GM13977 (cell line): ENCODE measurements at regions not wholly inside any gene's neighbourhood (a gene's known extent, or its start where the extent isn't known, plus 50 kb on each side); places are given as distances from the start of the nearest gene placed in this dataset.

ENCODE experiments used
- DNase-seq: peaks from one replicate; pipeline ENCODE4 v3.0.0; 2012; ENCODE audit warnings: low spot score
- CTCF ChIP-seq: IDR thresholded peaks from 2 replicates; pipeline ENCODE4 v1.5.1; 2012; ENCODE audit warnings: mild to moderate bottlenecking, control low read depth; ENCODE audit not compliant: insufficient read depth; ENCODE audit errors: extremely low read depth, missing control alignments
- in situ Hi-C: fragments of 300-500 bp; cut with MboI; formaldehyde crosslinking; loops from one replicate; pipeline ENCODE4 v1.12.0; 2022; ENCODE audit warnings: low sequenced_read_pairs, low pct_unique_long_range_greater_than_20kb, mixed read lengths, inconsistent platforms; ENCODE audit not compliant: unreplicated experiment

GRCh38 chr10:57222129-57222528, 861.1 kb upstream of the ZWINT start:
- no peak for DNase-seq
- in situ Hi-C loops = no loop called here
- no peak for TF ChIP-seq CTCF

GRCh38 chr10:57221674-57222073, 860.6 kb upstream of the ZWINT start:
- in situ Hi-C loops = no loop called here

GRCh38 chr10:57218382-57218781, 857.3 kb upstream of the ZWINT start:
- no peak for TF ChIP-seq CTCF
- in situ Hi-C loops = no loop called here
- no peak for DNase-seq

More at GRCh38 chr10:57221674-57222073, 860.6 kb upstream of the ZWINT start:
- DNase-seq = no peak
- no peak for TF ChIP-seq CTCF

- TF ChIP-seq CTCF = no peak
- no peak for DNase-seq
- in situ Hi-C loops = no loop called here
Measured at GRCh38 chr10:57202356-57202755, 841.3 kb upstream of the ZWINT start.

DNA sequence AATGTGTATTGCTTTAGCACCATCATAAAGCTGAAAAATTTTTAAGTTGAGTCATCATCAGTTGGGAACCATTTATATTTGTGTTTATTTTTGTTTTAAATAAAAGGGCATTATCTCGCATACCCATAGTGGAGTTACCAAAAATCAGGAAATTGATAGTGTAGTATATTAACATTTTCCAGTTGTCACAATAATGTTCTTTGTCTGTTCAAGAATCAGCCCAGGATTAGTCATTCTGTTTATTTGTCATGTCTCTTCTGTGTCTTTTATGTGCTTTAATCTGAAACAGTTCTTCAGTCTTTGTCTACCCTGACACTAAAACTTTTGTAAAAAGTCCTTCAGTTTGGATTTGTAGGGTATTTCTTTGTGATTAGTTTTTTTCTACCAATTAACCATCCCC, 827.8 kb upstream of the ZWINT start:
- TF ChIP-seq CTCF = no peak
- in situ Hi-C loops = no loop called here
- no peak for DNase-seq

GRCh38 chr10:57186201-57186600, 825.1 kb upstream of the ZWINT start:
- in situ Hi-C loops = no loop called here
- DNase-seq = no peak
- TF ChIP-seq CTCF = no peak

DNA sequence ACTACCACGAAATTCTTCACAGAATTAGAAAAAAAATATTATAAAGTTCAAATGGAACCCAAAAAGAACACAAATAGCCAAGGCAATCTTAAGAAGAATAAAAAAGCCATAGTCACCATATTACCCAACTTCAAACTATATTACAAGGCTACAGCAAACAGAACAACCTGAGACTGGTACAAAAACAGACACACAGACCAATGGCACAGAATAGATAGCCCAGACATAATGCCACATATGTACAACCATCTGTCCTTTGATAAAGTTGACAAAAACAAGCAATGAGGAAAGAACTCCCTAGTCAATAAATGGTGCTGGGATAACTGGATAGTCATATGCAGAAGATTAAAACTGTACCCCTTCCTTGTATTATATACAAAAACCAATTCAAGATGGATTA, 808.5 kb upstream of the ZWINT start:
- no peak for DNase-seq
- in situ Hi-C loops = no loop called here
- TF ChIP-seq CTCF = no peak
